Mesenchymal stem cell (in vitro differentiated cells and primary cell): ENCODE measurements at regions not wholly inside any gene's neighbourhood (a gene's known extent, or its start where the extent isn't known, plus 50 kb on each side); places are given as distances from the start of the nearest gene placed in this dataset.

Experiments
- DNase-seq: peaks from one replicate; pipeline ENCODE4 v3.0.0-alpha.2; 2013
- H2AFZ ChIP-seq: one replicate; pipeline ENCODE4 v1.6.1; 2013; ENCODE audit warnings: low read depth, mild to moderate bottlenecking, control low read depth, inconsistent platforms, low read length, moderate library complexity
- H2AK5ac ChIP-seq: 2 replicates; pipeline ENCODE4 v1.6.1; 2013; ENCODE audit warnings: low read length, moderate library complexity, mild to moderate bottlenecking, inconsistent platforms; ENCODE audit not compliant: severe bottlenecking
- H2BK120ac ChIP-seq: one replicate; pipeline ENCODE4 v1.6.1; 2013; ENCODE audit warnings: low read depth, mild to moderate bottlenecking, inconsistent platforms, low read length, moderate library complexity
- H2BK12ac ChIP-seq, 2 experiments: one replicate each; pipeline ENCODE4 v1.6.1; 2013; ENCODE audit warnings: inconsistent platforms in 2 of 2, low read length in 2 of 2, mild to moderate bottlenecking in 2 of 2, moderate library complexity in 2 of 2, control low read depth in 1 of 2
- H2BK15ac ChIP-seq: one replicate; pipeline ENCODE4 v1.6.1; 2013; ENCODE audit warnings: mild to moderate bottlenecking, low read depth, inconsistent platforms; ENCODE audit not compliant: poor library complexity, severe bottlenecking
- H2BK5ac ChIP-seq: 2 replicates; pipeline ENCODE4 v1.6.1; 2013; ENCODE audit warnings: low read depth, mild to moderate bottlenecking, low read length, control low read depth, inconsistent platforms; ENCODE audit not compliant: poor library complexity, severe bottlenecking
- H3K14ac ChIP-seq, 2 experiments: one replicate each; pipeline ENCODE4 v1.6.1; 2013; ENCODE audit warnings: inconsistent platforms in 2 of 2, low read length in 2 of 2, control low read depth in 1 of 2, mild to moderate bottlenecking in 1 of 2, moderate library complexity in 1 of 2
- H3K18ac ChIP-seq, 2 experiments: one replicate each; pipeline ENCODE4 v1.6.1; 2013; ENCODE audit warnings: inconsistent platforms in 2 of 2, low read length in 2 of 2, control low read depth in 1 of 2, low read depth in 1 of 2, mild to moderate bottlenecking in 1 of 2
- H3K23ac ChIP-seq, 2 experiments: one replicate each; pipeline ENCODE4 v1.6.1; 2013; ENCODE audit warnings: inconsistent platforms in 2 of 2, low read length in 2 of 2, mild to moderate bottlenecking in 2 of 2, moderate library complexity in 2 of 2, control low read depth in 1 of 2
- H3K27ac ChIP-seq: 2 replicates; pipeline ENCODE4 v1.5.1; 2013; ENCODE audit warnings: mild to moderate bottlenecking, moderate library complexity, low read length, control low read depth, inconsistent platforms; ENCODE audit not compliant: poor library complexity, severe bottlenecking
- H3K27me3 ChIP-seq, 2 experiments: 2 replicates each; pipeline versions ENCODE4 v1.6.1 to v1.7.0; 2013; ENCODE audit warnings: low read length in 2 of 2, mild to moderate bottlenecking in 2 of 2, moderate library complexity in 2 of 2, control low read depth in 1 of 2, inconsistent platforms in 1 of 2; ENCODE audit not compliant: control insufficient read depth in 1 of 2, insufficient read depth in 1 of 2
- H3K36me3 ChIP-seq, 2 experiments: 2 replicates each; pipeline versions ENCODE4 v1.6.1 to v1.7.0; 2013; ENCODE audit warnings: low read length in 2 of 2, control low read depth in 1 of 2, inconsistent platforms in 1 of 2, low read depth in 1 of 2, mild to moderate bottlenecking in 1 of 2; ENCODE audit not compliant: insufficient read depth in 2 of 2, control insufficient read depth in 1 of 2
- H3K4ac ChIP-seq, 2 experiments: one replicate each; pipeline ENCODE4 v1.6.1; 2013; ENCODE audit warnings: inconsistent platforms in 2 of 2, low read length in 2 of 2, mild to moderate bottlenecking in 2 of 2, moderate library complexity in 2 of 2, control low read depth in 1 of 2, low read depth in 1 of 2
- H3K4me1 ChIP-seq: 2 replicates; pipeline ENCODE4 v1.6.1; 2013; ENCODE audit warnings: low read depth, low read length, control low read depth; ENCODE audit not compliant: control insufficient read depth, insufficient read depth
- H3K4me2 ChIP-seq: 2 replicates; pipeline ENCODE4 v1.6.1; 2013; ENCODE audit warnings: low read length, mild to moderate bottlenecking, inconsistent platforms; ENCODE audit not compliant: poor library complexity, severe bottlenecking
- H3K4me3 ChIP-seq, 2 experiments: 2 replicates each; pipeline versions ENCODE4 v1.5.1 to v1.7.0; 2013; ENCODE audit warnings: low read length in 2 of 2, mild to moderate bottlenecking in 2 of 2, control low read depth in 1 of 2, low read depth in 1 of 2; ENCODE audit not compliant: insufficient read depth in 1 of 2
- H3K79me1 ChIP-seq: replicated peaks from 2 replicates; pipeline ENCODE4 v1.6.1; 2013; ENCODE audit warnings: mild to moderate bottlenecking, control low read depth, low read length, inconsistent platforms; ENCODE audit not compliant: poor library complexity, severe bottlenecking
- H3K9ac ChIP-seq: 2 replicates; pipeline ENCODE4 v1.7.0; 2013; ENCODE audit warnings: mild to moderate bottlenecking, low read length, moderate library complexity
- H3K9me3 ChIP-seq: 2 replicates; pipeline ENCODE4 v1.7.0; 2013; ENCODE audit warnings: mild to moderate bottlenecking, low read length; ENCODE audit not compliant: control insufficient read depth
- H4K8ac ChIP-seq: one replicate; pipeline ENCODE4 v1.6.1; 2013; ENCODE audit warnings: inconsistent platforms, mild to moderate bottlenecking, low read length, moderate library complexity
- H4K91ac ChIP-seq: one replicate; pipeline ENCODE4 v1.6.1; 2013; ENCODE audit warnings: mild to moderate bottlenecking, low read length, inconsistent platforms
- WGBS: methylation state at CpG from one replicate; pipeline ENCODE4 v1.1.7; 2013; ENCODE audit warnings: mixed read lengths; 5-methylcytosine and 5-hydroxymethylcytosine counted together

GRCh38 chr16:62390214-62390613 is 354.0 kb upstream of the CDH8 start:
- no peak overlapping the region for H2AFZ ChIP-seq

DNA sequence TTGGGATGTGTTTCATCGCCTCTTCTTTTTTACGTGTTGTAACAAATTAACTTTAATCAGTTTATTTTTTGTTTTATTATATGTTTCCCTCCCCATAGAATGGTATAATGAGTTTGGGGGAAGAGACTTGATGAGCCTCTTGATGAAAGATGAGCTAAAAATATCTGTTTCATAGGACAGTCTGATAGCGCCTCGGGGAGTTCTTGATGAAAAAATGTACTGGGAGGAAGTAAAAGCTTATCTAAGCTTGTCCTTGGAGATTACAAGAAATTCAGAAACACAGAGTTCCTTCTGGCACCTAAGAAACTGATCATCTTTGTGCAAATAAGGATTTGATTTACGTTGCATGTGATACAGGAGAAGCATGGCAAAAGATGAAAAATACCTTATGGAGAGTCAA is 350.2 kb upstream of the CDH8 start:
- Histone ChIP-seq H3K36me3 (no peaks in the 10 kb centered on the region), H2BK12ac (no peak overlapping the region), H3K4me1 (no peaks in the 10 kb centered on the region), H3K27ac (no peak overlapping the region), H3K18ac (no peak overlapping the region), H2AFZ (no peak overlapping the region), H2AK5ac (no peak overlapping the region), H4K91ac (no peak overlapping the region), H2BK5ac (no peak overlapping the region), H3K27me3 (no peaks in the 10 kb centered on the region), H3K4me3 (no peak overlapping the region), H2BK120ac (no peak overlapping the region), H3K9ac (no peak overlapping the region), H3K14ac (no peak overlapping the region), H2BK15ac (no peak overlapping the region), H3K9me3 (peaks cover 5% of the 10 kb centered on the region), H3K4ac (no peak overlapping the region), H3K4me2 (no peak overlapping the region), H3K79me1 (no peaks in the 10 kb centered on the region), H4K8ac (no peak overlapping the region), H3K23ac (no peak overlapping the region)
- no peak for DNase-seq
- WGBS = 82% methylated on average over 3 of the region's 5 CpGs

More at GRCh38 chr16:62390214-62390613, 354.0 kb upstream of the CDH8 start:
- no peaks in the 10 kb centered on the region for H3K4me1 ChIP-seq
- H3K36me3 ChIP-seq = no peaks in the 10 kb centered on the region
- no peak overlapping the region for H3K23ac ChIP-seq
- H3K27me3 ChIP-seq = no peaks in the 10 kb centered on the region
- H2AK5ac ChIP-seq = no peak overlapping the region
- H2BK5ac ChIP-seq = no peak overlapping the region
- H3K9ac ChIP-seq = no peak overlapping the region
- H2BK120ac ChIP-seq = no peak overlapping the region
- DNase-seq = no peak
- H2BK15ac ChIP-seq = no peak overlapping the region
- H4K8ac ChIP-seq = no peak overlapping the region
- no peak overlapping the region for H3K18ac ChIP-seq
- H3K79me1 ChIP-seq = no peaks in the 10 kb centered on the region
- peaks cover 5% of the 10 kb centered on the region for H3K9me3 ChIP-seq
- H3K4me2 ChIP-seq = no peak overlapping the region
- H3K14ac ChIP-seq = no peak overlapping the region
- H4K91ac ChIP-seq = no peak overlapping the region
- H3K4ac ChIP-seq = no peak overlapping the region
- no peak overlapping the region for H2BK12ac ChIP-seq
- no peak overlapping the region for H3K4me3 ChIP-seq
- H3K27ac ChIP-seq = no peak overlapping the region

GRCh38 chr16:62383941-62384340 is 347.7 kb upstream of the CDH8 start:
- H3K27ac ChIP-seq = no peak overlapping the region
- no peaks in the 10 kb centered on the region for H3K4me1 ChIP-seq
- no peak overlapping the region for H3K18ac ChIP-seq
- no peak overlapping the region for H2BK120ac ChIP-seq
- WGBS = 89% methylated on average over 1 of the region's 2 CpGs
- no peak overlapping the region for H2AFZ ChIP-seq
- no peak overlapping the region for H2BK5ac ChIP-seq
- H2AK5ac ChIP-seq = no peak overlapping the region
- H3K4me3 ChIP-seq = no peak overlapping the region
- H3K4me2 ChIP-seq = no peak overlapping the region
- H4K91ac ChIP-seq = no peak overlapping the region
- H2BK12ac ChIP-seq = no peak overlapping the region
- H3K23ac ChIP-seq = no peak overlapping the region
- DNase-seq = no peak
- H3K27me3 ChIP-seq = no peaks in the 10 kb centered on the region
- H3K9ac ChIP-seq = no peak overlapping the region
- H3K14ac ChIP-seq = no peak overlapping the region
- no peak overlapping the region for H2BK15ac ChIP-seq
- H3K4ac ChIP-seq = no peak overlapping the region
- peaks cover 5% of the 10 kb centered on the region for H3K9me3 ChIP-seq
- H4K8ac ChIP-seq = no peak overlapping the region
- H3K36me3 ChIP-seq = no peaks in the 10 kb centered on the region
- H3K79me1 ChIP-seq = no peaks in the 10 kb centered on the region

GRCh38 chr16:62370445-62370844 is 334.2 kb upstream of the CDH8 start:
- Histone ChIP-seq H2BK12ac (no peak overlapping the region), H2BK5ac (no peak overlapping the region), H3K36me3 (no peaks in the 10 kb centered on the region), H3K4me1 (no peaks in the 10 kb centered on the region), H3K14ac (no peak overlapping the region), H4K8ac (no peak overlapping the region), H4K91ac (no peak overlapping the region), H3K23ac (no peak overlapping the region), H3K9ac (no peak overlapping the region), H3K4me2 (no peak overlapping the region), H3K79me1 (no peaks in the 10 kb centered on the region), H2BK15ac (no peak overlapping the region), H2AFZ (no peak overlapping the region), H2BK120ac (no peak overlapping the region), H2AK5ac (no peak overlapping the region), H3K27ac (no peak overlapping the region), H3K27me3 (no peaks in the 10 kb centered on the region), H3K4me3 (no peak overlapping the region), H3K4ac (no peak overlapping the region), H3K9me3 (peaks cover 15% of the 10 kb centered on the region), H3K18ac (no peak overlapping the region)
- WGBS = 80% methylated on average over 3 of the region's 3 CpGs
- no peak for DNase-seq
